Left ventricle myocardium inferior (tissue), 1 donor: ENCODE measurements at regions not wholly inside any gene's neighbourhood (a gene's known extent, or its start where the extent isn't known, plus 50 kb on each side); places are given as distances from the start of the nearest gene placed in this dataset.

ENCODE experiments used
- DNase-seq: peaks from one replicate; pipeline ENCODE4 v3.0.0-alpha.2; 2020
- H3K27ac ChIP-seq: fragments of 200-600 bp; replicated peaks from 2 replicates; pipeline ENCODE4 v1.8.0; 2021
- H3K27me3 ChIP-seq: fragments of 200-600 bp; 2 replicates; pipeline ENCODE4 v1.8.0; 2021; ENCODE audit warnings: low read depth
- H3K36me3 ChIP-seq: fragments of 200-600 bp; 2 replicates; pipeline ENCODE4 v1.8.0; 2021
- H3K4me1 ChIP-seq: fragments of 200-600 bp; 2 replicates; pipeline ENCODE4 v1.8.0; 2021
- H3K4me3 ChIP-seq: fragments of 200-600 bp; 2 replicates; pipeline ENCODE4 v1.8.0; 2021; ENCODE audit warnings: mild to moderate bottlenecking, moderate library complexity
- H3K9me3 ChIP-seq: fragments of 200-600 bp; replicated peaks from 2 replicates; pipeline ENCODE4 v1.8.0; 2021
- CTCF ChIP-seq: fragments of 200-600 bp; IDR thresholded peaks from 2 replicates; pipeline ENCODE4 v1.8.0; 2021; ENCODE audit warnings: antibody characterized with exemption, mild to moderate bottlenecking, borderline replicate concordance
- intact Hi-C: fragments of 100-400 bp; cut with micrococcal nuclease; formaldehyde crosslinking; loops from one replicate; pipeline ENCODE4 v1.11.0; 2022
- donor health status: DM: no; HTN: yes; CAD: no; lungs with severe emphysema.

- peaks cover 4% of the 10 kb centered on the region for H3K4me1 ChIP-seq
- no peaks in the 10 kb centered on the region for H3K27me3 ChIP-seq
- H3K9me3 ChIP-seq = peaks cover 45% of the 10 kb centered on the region
- no peaks in the 10 kb centered on the region for H3K36me3 ChIP-seq
- no peak for TF ChIP-seq CTCF
- H3K4me3 ChIP-seq = no peak overlapping the region
- intact Hi-C loops = no loop called here
- DNase-seq = no peak
- H3K27ac ChIP-seq = no peak overlapping the region
Measured at GRCh38 chr5:92514896-92515295, 1066.1 kb downstream of the NR2F1-AS1 start.

GRCh38 chr5:92513067-92513466, 1068.0 kb downstream of the NR2F1-AS1 start:
- Histone ChIP-seq H3K36me3 (no peaks in the 10 kb centered on the region), H3K4me1 (no peaks in the 10 kb centered on the region), H3K4me3 (no peak overlapping the region), H3K27me3 (no peaks in the 10 kb centered on the region), H3K27ac (no peak overlapping the region), H3K9me3 (peaks cover 64% of the 10 kb centered on the region)
- no peak for DNase-seq
- TF ChIP-seq CTCF = no peak
- intact Hi-C loops = no loop called here

GRCh38 chr5:92508271-92508670, 1072.7 kb downstream of the NR2F1-AS1 start:
- no peak for DNase-seq
- no peak for TF ChIP-seq CTCF
- H3K27me3 ChIP-seq = no peaks in the 10 kb centered on the region
- intact Hi-C loops = no loop called here
- no peaks in the 10 kb centered on the region for H3K36me3 ChIP-seq
- H3K4me3 ChIP-seq = no peak overlapping the region
- peaks cover 56% of the 10 kb centered on the region for H3K9me3 ChIP-seq
- no peak overlapping the region for H3K27ac ChIP-seq
- H3K4me1 ChIP-seq = no peaks in the 10 kb centered on the region

- no peak for TF ChIP-seq CTCF
- H3K4me3 ChIP-seq = no peak overlapping the region
- intact Hi-C loops = no loop called here
- no peak for DNase-seq
- peaks cover 32% of the 10 kb centered on the region for H3K9me3 ChIP-seq
- no peaks in the 10 kb centered on the region for H3K27me3 ChIP-seq
- no peak overlapping the region for H3K27ac ChIP-seq
- no peaks in the 10 kb centered on the region for H3K36me3 ChIP-seq
- H3K4me1 ChIP-seq = no peaks in the 10 kb centered on the region
Measured at GRCh38 chr5:92505925-92506324, 1075.1 kb downstream of the NR2F1-AS1 start.

GRCh38 chr5:92505145-92505544, 1075.9 kb downstream of the NR2F1-AS1 start:
- no peak for DNase-seq
- TF ChIP-seq CTCF = no peak
- Histone ChIP-seq H3K36me3 (no peaks in the 10 kb centered on the region), H3K27me3 (no peaks in the 10 kb centered on the region), H3K9me3 (peaks cover 24% of the 10 kb centered on the region), H3K4me1 (no peaks in the 10 kb centered on the region), H3K27ac (no peak overlapping the region), H3K4me3 (no peak overlapping the region)
- intact Hi-C loops = no loop called here

- no peak overlapping the region for H3K27ac ChIP-seq
- H3K27me3 ChIP-seq = no peaks in the 10 kb centered on the region
- TF ChIP-seq CTCF = no peak
- H3K36me3 ChIP-seq = no peaks in the 10 kb centered on the region
- intact Hi-C loops = no loop called here
- no peaks in the 10 kb centered on the region for H3K4me1 ChIP-seq
- peaks cover 16% of the 10 kb centered on the region for H3K9me3 ChIP-seq
- H3K4me3 ChIP-seq = no peak overlapping the region
- DNase-seq = no peak
Measured at GRCh38 chr5:92504346-92504745, 1076.7 kb downstream of the NR2F1-AS1 start.
